ENCODE measurements at regions not wholly inside any gene's neighbourhood (a gene's known extent, or its start where the extent isn't known, plus 50 kb on each side); places are given as distances from the start of the nearest gene placed in this dataset.

DNA sequence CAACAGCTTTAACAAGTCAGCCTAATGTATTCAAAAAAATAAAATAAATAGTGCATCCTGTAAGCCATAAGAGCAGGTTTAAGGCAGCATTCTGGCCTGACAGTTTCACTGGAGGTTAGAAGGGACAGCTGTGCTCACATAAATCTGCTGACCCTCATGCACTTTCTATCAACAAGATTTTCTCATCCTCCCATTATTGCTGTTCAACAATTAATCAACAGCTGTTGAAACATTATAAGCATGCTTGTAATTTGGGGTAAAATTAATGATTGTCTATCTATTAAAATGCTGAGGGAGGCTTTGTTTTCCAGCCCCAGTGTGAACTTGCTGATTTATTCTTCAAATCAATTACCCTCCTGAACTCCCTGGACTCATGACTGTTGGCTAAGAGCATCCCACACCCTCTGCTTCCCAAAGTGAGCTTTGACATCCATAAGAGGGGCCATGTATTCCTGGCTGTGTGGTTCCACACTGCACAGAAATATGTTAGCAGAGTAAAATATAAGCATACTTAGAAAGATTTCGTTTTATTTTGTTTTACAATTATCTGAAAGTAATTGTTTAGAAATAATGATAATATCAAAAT, 492.4 kb downstream of the EFNB2 start:
- DNase-seq (ENCODE audit: low spot score) = no peak
- Histone ChIP-seq H3K27ac (ENCODE audit: poor library complexity, severe bottlenecking) (no peak overlapping the region), H3K9me3 (ENCODE audit: severe bottlenecking) (no peaks in the 10 kb centered on the region), H3K4me1 (ENCODE audit: insufficient read depth, poor library complexity, severe bottlenecking) (peaks cover 5% of the 10 kb centered on the region), H3K36me3 (ENCODE audit: low read depth) (no peaks in the 10 kb centered on the region), H3K4me3 (ENCODE audit: severe bottlenecking) (no peak overlapping the region), H3K27me3 (ENCODE audit: insufficient read depth, poor library complexity, severe bottlenecking) (no peaks in the 10 kb centered on the region)
- ATAC-seq (ENCODE audit: low read depth) = no peak
- TF ChIP-seq, protein P1, sequence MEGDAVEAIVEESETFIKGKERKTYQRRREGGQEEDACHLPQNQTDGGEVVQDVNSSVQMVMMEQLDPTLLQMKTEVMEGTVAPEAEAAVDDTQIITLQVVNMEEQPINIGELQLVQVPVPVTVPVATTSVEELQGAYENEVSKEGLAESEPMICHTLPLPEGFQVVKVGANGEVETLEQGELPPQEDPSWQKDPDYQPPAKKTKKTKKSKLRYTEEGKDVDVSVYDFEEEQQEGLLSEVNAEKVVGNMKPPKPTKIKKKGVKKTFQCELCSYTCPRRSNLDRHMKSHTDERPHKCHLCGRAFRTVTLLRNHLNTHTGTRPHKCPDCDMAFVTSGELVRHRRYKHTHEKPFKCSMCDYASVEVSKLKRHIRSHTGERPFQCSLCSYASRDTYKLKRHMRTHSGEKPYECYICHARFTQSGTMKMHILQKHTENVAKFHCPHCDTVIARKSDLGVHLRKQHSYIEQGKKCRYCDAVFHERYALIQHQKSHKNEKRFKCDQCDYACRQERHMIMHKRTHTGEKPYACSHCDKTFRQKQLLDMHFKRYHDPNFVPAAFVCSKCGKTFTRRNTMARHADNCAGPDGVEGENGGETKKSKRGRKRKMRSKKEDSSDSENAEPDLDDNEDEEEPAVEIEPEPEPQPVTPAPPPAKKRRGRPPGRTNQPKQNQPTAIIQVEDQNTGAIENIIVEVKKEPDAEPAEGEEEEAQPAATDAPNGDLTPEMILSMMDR (IDR thresholded peaks at IDR 0.05; ENCODE audit: poor library complexity, severe bottlenecking) = no peak

DNA sequence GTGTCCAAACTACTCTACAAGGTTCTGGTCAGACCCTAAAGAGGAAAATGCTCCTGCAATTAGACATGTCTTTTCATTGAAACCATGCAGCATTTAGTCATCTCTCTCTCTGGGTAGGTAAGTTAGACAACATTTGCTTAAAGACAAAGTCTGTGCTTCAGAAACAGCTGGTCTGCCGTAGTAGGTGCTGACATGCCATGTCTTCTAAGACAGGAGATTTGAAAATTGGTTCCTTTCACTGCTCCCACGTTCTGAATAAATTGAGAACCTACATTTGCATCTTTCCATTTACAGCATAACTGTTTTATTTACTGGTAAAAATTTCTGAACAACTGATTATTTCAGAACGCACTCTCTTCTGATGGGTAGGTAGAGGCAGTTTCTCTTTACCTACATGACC, 494.0 kb downstream of the EFNB2 start:
- Histone ChIP-seq H3K4me3 (ENCODE audit: severe bottlenecking) (no peak overlapping the region), H3K27me3 (ENCODE audit: insufficient read depth, poor library complexity, severe bottlenecking) (no peaks in the 10 kb centered on the region), H3K9me3 (ENCODE audit: severe bottlenecking) (no peaks in the 10 kb centered on the region), H3K36me3 (ENCODE audit: low read depth) (no peaks in the 10 kb centered on the region), H3K27ac (ENCODE audit: poor library complexity, severe bottlenecking) (no peak overlapping the region), H3K4me1 (ENCODE audit: insufficient read depth, poor library complexity, severe bottlenecking) (peaks cover 5% of the 10 kb centered on the region)
- TF ChIP-seq, protein P1 (IDR thresholded peaks at IDR 0.05; ENCODE audit: poor library complexity, severe bottlenecking) = no peak
- DNase-seq (ENCODE audit: low spot score) (no peak), ATAC-seq (ENCODE audit: low read depth) (no peak)

DNA sequence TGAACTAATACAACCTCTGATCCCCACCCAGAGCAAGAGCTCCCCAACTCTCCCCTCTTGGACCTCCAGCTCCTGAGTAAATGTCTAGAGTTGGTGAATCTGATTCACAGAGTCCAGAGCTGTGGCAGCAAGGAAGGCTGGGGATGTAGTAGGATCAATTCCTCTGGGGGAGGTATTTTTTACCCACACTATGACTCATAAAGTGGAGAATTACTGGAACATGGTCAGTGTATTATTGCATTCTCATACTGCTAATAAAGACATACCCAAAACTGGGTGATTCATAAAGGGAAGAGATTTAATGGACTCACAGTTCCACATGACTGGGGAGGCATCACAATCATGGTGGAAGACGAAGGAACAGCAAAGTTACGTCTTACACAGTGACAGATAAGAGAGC, 496.7 kb downstream of the EFNB2 start:
- H3K9me3 ChIP-seq (ENCODE audit: severe bottlenecking) = no peaks in the 10 kb centered on the region
- no peaks in the 10 kb centered on the region for H3K27me3 ChIP-seq (ENCODE audit: insufficient read depth, poor library complexity, severe bottlenecking)
- peaks cover 5% of the 10 kb centered on the region for H3K4me1 ChIP-seq (ENCODE audit: insufficient read depth, poor library complexity, severe bottlenecking)
- ATAC-seq (ENCODE audit: low read depth) = peak; percentile 90
- no peak overlapping the region for H3K4me3 ChIP-seq (ENCODE audit: severe bottlenecking)
- TF ChIP-seq, protein P1 (IDR thresholded peaks at IDR 0.05; ENCODE audit: poor library complexity, severe bottlenecking) = no peak
- DNase-seq (ENCODE audit: low spot score) = no peak
- H3K27ac ChIP-seq (ENCODE audit: poor library complexity, severe bottlenecking) = no peak overlapping the region
- H3K36me3 ChIP-seq (ENCODE audit: low read depth) = no peaks in the 10 kb centered on the region

DNA sequence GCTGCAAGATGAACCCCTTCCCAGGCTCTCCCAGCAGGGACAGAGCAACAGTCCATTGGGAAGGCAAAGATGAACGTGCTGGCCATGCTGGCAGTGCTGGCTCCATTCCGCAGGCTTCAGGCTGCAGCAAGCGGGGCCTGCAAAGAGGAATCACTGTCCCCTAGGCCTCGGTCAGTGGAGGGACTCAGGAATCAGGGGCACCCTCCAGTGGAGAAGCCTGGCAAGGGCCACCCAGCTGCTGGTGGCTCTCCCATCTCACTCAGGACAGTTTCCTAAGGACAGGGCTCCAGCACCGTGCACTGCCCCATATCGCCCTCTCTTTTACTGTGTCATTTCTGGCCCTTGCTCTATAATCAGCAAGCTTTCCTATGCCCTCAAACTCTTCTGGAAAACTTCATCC, 498.6 kb downstream of the EFNB2 start:
- Histone ChIP-seq H3K4me1 (ENCODE audit: insufficient read depth, poor library complexity, severe bottlenecking) (peaks cover 5% of the 10 kb centered on the region), H3K27me3 (ENCODE audit: insufficient read depth, poor library complexity, severe bottlenecking) (no peaks in the 10 kb centered on the region), H3K27ac (ENCODE audit: poor library complexity, severe bottlenecking) (no peak overlapping the region), H3K36me3 (ENCODE audit: low read depth) (no peaks in the 10 kb centered on the region), H3K9me3 (ENCODE audit: severe bottlenecking) (no peaks in the 10 kb centered on the region), H3K4me3 (ENCODE audit: severe bottlenecking) (no peak overlapping the region)
- TF ChIP-seq, protein P1 (IDR thresholded peaks at IDR 0.05; ENCODE audit: poor library complexity, severe bottlenecking) = no peak
- no peak for DNase-seq (ENCODE audit: low spot score)
- no peak for ATAC-seq (ENCODE audit: low read depth)

DNA sequence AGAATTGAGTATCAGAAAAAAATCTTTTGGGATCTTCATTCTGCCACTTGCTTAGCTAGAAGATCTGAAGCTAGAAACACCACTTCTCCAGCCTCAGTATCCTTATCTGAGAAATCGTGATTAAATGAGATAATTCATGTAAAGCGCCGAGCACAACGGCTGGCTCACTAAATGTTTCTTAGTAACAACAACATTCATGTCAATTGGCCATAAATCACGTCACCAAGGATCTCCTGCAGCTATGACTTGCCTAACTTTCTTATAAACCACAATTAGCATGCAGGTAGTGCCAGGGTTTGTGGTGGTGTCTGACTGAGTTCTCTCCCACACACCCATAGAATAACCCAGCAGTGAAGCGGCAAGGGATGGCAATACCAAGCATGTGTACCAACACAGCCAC, 501.3 kb downstream of the EFNB2 start:
- Histone ChIP-seq H3K4me3 (ENCODE audit: severe bottlenecking) (no peak overlapping the region), H3K27ac (ENCODE audit: poor library complexity, severe bottlenecking) (no peak overlapping the region), H3K9me3 (ENCODE audit: severe bottlenecking) (no peaks in the 10 kb centered on the region), H3K36me3 (ENCODE audit: low read depth) (no peaks in the 10 kb centered on the region), H3K4me1 (ENCODE audit: insufficient read depth, poor library complexity, severe bottlenecking) (peaks cover 5% of the 10 kb centered on the region), H3K27me3 (ENCODE audit: insufficient read depth, poor library complexity, severe bottlenecking) (no peaks in the 10 kb centered on the region)
- TF ChIP-seq, protein P1 (IDR thresholded peaks at IDR 0.05; ENCODE audit: poor library complexity, severe bottlenecking) = no peak
- no peak for ATAC-seq (ENCODE audit: low read depth)
- DNase-seq (ENCODE audit: low spot score) = no peak

Data from RWPE2 (cell line).